H7 (cell line): ENCODE measurements at regions not wholly inside any gene's neighbourhood (a gene's known extent, or its start where the extent isn't known, plus 50 kb on each side); places are given as distances from the start of the nearest gene placed in this dataset.
"Not testable (repeated sequence)": the region's sequence is repeated elsewhere in the genome, so short reads cannot be mapped to it uniquely, and the experiment has no call there.

Source experiments
- DNase-seq: peaks from one replicate; pipeline ENCODE4 v3.0.0; 2012
- H3K27me3 ChIP-seq: 2 replicates; pipeline ENCODE4 v1.6.0; 2011; ENCODE audit warnings: mild to moderate bottlenecking, low read length; ENCODE audit not compliant: control insufficient read depth, insufficient read depth
- H3K36me3 ChIP-seq: replicated peaks from 2 replicates; pipeline ENCODE4 v1.5.1; 2011; ENCODE audit warnings: low read length; ENCODE audit not compliant: control insufficient read depth, insufficient read depth
- H3K4me3 ChIP-seq: 2 replicates; pipeline ENCODE4 v1.5.1; 2011; ENCODE audit warnings: low read depth, mild to moderate bottlenecking, control low read depth, low read length, moderate library complexity; ENCODE audit not compliant: insufficient read depth

DNA sequence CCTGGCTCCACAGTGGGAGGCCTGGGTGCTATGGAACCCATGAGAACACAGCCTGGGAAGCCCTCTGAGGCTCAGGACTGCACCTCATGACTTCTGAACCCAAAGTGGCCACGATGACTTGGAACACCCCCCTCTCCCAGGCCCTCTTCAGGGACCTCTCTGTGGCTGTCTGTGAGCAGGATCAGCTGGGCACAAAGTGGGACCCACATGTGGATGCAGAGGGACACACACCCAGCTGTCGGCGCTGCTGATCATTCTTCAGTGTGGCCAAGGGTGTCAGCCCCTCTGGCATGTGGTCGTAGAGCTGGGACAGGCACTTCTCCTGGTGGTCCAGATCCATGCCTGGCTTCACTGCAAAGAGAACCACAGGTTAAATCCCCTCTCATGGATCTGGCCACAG is 293.2 kb downstream of the GOLGA6L6 start:
- H3K36me3 ChIP-seq, H3K27me3 ChIP-seq, H3K4me3 ChIP-seq, DNase-seq: not testable (repeated sequence)

DNA sequence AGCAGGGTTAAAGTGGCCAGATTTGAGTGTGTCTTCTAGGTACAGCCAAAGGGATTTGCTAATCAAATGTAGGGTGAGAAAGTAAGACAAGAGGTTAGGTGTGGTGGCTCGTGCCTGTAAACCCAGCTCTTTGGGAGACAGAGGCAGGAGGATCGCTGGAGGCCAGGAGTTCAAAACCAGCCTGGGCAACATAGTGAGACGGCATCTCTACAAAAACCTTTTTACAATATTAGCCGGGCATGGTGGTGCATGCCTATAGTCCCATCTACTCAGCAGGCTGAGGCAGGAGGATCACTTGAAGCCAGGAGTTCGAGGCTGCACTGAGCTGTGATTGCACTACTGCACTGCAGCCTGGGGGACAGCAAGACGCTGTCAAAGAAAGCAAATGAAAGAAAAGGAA is 294.5 kb downstream of the GOLGA6L6 start:
- not testable (repeated sequence) for H3K36me3 ChIP-seq, H3K27me3 ChIP-seq, DNase-seq, H3K4me3 ChIP-seq

DNA sequence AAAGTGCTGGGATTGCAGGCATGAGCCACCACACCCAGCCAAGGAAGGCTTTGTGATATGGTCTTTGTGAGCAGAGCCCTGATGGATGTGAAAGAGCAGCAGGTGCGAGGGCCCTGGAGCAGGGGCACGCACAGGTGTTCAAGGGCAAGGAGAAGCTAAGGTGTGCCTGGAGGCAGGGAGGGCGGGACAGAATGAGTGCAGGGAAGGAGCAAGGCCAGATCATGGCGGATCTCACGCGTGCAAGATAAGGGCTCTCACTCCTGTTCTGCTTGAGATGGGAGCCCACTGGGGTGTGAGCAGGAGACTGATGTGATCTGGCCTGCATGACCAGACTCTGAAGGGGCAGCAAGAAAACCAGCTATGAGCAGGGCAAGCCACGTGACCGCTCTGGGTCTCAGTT is 295.0 kb downstream of the GOLGA6L6 start:
- not testable (repeated sequence) for H3K36me3 ChIP-seq, H3K4me3 ChIP-seq, H3K27me3 ChIP-seq, DNase-seq

DNA sequence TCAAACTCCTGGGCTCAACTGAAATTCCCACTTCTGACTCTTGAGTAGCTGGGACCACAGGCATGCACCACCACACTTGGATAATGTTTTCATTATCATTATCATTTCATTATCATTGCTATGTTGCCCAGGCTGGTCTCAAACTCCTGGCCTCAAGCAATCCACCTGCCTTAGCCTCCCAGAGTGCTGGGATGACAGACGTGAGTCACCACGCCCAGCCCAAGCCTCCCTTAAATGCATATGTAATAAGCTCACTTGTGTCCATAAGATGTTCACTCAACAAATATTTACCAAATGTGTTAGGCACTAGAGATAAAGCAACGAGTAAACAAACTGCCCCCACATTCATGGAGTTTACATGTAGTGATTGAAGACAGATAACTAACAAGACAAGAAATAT is 295.7 kb downstream of the GOLGA6L6 start:
- not testable (repeated sequence) for H3K36me3 ChIP-seq, H3K4me3 ChIP-seq, DNase-seq, H3K27me3 ChIP-seq

DNA sequence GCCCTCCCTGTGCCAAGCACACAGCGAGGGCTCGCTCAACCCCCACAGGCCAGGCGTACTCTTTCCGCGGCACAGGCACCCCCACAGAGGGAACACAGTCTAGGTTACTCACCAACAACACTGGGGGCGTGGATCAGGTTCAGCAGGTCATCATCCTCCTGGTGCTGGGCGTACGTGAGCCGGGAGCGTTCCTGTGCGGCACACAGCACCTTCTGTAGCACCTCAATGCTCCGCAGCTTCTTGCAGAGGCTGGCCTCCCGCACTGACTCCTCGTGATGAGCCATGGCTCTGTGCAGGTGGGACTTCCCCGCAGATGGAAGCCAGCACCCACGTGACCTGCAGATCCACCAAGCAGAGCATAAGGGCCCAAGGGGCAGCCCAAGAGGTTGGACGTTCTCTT is 296.8 kb downstream of the GOLGA6L6 start:
- not testable (repeated sequence) for H3K4me3 ChIP-seq, H3K36me3 ChIP-seq, H3K27me3 ChIP-seq, DNase-seq

DNA sequence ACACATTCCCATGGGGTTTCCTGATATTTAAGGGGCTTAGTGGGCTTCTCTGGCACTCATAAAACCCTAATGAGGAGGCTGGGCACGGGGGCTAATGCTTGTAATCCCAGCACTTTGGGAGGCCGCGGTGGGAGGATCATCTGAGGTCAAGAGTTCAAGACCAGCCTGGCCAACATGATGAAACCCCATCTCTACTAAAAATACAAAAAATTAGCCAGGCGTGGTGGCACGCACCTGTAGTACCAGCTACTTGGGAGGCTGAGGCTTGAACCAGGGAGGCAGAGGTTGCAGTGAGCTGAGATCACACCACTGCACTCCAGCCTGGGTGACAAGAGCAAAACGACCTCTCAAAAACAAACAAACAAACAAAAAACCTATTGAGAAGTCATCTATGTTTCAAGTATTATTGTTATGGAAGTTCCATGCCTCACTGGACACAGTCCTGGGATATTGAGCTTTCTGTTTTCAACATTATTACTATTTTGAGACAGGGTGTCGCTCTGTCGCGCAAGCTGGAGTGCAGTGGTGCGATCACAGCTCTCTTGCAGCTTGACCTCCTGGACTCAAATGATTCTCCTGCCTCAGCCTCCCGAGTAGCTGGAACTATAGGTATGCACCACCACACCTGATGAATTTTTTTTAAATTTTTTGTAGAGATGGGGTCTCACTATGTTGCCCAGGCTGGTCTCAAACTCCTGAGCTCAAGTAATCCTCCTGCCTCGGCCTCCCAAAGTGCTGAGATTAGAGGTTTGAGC is 297.9 kb downstream of the GOLGA6L6 start:
- H3K27me3 ChIP-seq, H3K4me3 ChIP-seq, H3K36me3 ChIP-seq, DNase-seq: not testable (repeated sequence)

DNA sequence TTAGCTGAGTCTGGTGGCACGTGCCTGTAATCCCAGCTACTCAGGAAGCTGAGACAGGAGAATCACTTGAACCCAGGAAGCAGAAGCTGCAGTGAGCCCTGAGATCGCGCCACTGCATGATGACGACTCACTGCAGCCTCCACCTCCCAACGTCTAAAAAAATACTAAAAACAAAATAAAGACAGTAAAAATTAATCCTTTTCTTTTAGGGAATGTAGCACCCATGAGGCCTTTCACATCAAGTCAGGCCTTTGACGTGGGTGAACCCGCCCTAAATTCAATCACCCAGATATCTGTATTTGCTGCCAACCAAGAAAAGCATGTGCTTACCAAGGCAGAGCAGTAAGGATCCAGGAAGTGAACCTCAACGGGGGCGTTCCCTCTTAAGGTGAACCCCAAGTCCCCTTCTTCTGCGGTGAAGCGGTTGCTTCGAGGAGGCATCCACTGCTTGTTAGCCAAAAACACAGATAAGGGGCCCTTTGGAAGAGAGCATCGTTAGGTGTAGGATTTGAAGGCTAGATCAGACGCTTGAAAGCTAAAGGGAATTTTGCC is 301.2 kb downstream of the GOLGA6L6 start:
- not testable (repeated sequence) for H3K4me3 ChIP-seq, H3K36me3 ChIP-seq, DNase-seq, H3K27me3 ChIP-seq

DNA sequence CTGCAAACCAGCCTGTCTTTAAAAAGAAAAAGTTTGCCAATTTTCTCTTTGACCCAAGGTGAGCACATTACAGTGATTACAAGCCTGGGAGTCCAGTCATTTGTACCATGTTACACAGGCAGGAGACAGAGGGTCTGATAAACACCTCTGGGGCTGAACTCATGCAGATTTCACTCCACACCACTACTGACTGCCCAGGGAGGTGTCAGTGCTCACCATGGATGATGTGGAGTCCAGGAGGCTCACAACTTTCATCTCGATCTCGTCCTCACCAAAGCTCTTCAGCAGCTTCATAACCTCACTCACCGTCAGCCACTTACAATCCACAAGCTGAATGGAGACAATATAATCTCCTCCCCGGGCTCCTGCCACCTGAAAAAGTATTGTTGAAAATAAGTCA is 302.4 kb downstream of the GOLGA6L6 start:
- H3K4me3 ChIP-seq, DNase-seq, H3K27me3 ChIP-seq, H3K36me3 ChIP-seq: not testable (repeated sequence)

DNA sequence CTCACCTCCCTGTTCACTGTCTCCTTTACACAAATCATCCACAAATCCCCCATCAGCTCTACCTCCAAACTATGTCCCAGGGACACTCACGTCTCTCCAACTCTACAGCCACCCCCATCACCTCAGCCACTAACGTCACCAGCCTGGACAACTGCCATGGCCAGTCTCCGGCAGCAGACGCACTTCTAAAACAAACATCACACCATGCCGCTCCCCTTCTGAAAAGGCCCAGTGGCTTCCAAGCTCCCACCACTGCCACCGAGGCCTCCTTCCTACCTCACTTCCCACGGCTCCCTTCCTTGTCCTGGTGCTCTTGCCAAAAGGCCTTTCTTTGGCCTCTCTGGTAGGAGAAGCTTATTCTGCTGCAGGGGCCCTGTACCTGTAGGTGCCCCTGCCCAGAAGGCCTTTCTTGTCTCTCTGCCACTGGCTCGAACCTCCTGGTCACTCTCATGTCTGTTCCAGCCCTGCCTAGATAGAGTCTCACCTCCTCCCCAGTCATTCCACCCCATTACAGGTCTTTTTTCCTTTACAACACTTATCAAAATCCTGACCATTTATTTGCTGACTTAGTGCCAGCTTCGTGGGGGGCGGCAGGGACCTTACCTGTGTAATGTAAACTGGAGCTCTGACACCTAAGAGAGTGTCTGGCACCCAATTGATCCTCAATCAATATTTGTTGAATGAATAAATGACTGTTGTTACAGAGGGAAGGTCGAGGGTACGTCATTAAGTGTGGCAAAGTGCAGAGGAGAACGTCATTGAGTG is 304.2 kb downstream of the GOLGA6L6 start:
- not testable (repeated sequence) for H3K36me3 ChIP-seq, H3K4me3 ChIP-seq, H3K27me3 ChIP-seq, DNase-seq

DNA sequence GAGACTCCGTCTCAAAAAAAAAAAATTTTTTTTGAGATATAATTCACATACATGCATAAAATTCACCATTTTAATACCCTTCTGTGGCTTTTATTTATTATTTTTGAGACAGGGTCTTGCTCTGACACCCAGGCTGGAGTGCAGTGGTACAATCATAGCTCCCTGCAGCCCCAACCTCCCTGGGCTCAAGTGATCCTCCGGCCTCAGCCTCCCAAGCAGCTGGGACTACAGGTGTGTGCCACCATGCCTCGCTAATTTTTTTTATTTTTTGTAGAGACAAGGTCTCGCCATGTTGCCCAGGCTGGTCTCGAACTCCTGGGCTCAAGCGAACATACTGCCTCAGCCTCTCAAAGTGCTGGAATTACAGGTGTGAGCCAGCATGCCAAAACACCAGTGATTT is 305.9 kb downstream of the GOLGA6L6 start:
- not testable (repeated sequence) for DNase-seq, H3K36me3 ChIP-seq, H3K4me3 ChIP-seq, H3K27me3 ChIP-seq

DNA sequence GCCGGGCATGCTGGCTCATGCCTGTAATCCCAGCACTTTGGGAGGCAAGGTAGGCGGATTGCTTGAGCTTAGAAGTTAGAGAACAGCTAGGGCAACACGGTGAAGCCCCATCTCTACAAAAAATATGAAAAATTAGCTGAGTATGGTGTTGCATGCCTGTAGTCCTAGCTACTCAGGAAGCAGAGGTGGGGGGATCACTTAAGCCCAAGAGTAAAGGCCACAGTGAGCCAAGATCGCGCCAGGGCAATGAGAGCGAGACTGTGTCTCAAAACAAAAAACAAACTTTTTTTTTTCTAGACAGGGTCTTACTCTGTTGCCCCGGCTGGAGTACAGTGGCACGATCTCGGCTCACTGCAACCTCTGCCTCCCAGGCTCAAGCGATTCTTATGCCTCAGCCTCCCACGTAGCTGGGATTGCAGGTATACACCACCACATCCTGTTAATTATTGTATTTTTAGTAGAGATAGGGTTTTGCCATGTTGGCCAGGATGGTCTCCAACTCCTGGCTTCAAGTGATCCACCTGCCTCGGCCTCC is 307.5 kb downstream of the GOLGA6L6 start:
- not testable (repeated sequence) for H3K36me3 ChIP-seq, H3K27me3 ChIP-seq, DNase-seq, H3K4me3 ChIP-seq

DNA sequence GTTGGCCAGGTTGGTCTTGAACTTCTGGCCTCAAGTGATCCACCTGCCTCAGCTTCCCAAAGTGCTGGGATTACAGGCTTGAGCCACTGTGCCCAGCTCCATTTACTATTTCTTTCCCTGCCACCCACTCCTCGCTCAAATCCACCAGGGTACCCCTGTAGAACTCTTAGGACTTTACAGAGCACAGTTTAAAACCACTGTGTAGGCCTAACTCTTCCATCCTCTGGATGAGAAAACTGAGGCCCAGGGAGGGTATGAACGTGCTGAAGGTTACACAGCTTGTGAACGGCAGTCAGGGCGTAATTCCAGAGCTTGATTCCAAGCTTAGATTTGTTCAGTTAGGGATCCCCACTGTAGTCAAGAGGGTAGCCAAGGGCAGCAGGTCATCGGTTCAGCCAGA is 309.1 kb downstream of the GOLGA6L6 start:
- H3K4me3 ChIP-seq, H3K36me3 ChIP-seq, H3K27me3 ChIP-seq, DNase-seq: not testable (repeated sequence)

DNA sequence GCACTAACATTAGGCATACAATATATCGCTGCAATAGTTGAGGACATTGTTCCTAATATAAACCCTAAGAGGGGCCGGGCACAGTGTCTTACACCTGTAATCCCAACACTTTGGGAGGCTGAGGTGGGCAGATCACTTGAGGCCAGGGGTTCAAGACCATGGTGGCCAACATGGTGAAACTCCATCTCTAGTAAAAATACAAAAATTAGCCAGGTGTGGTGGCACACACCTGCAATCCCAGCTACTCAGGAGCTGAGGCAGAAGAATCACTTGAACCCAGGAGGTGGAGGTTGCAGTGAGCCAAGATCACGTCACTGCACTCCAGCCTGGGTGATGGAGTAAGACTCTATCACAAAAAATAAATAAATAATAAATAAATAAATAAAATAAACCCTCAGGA is 310.9 kb downstream of the GOLGA6L6 start:
- not testable (repeated sequence) for H3K27me3 ChIP-seq, DNase-seq, H3K36me3 ChIP-seq, H3K4me3 ChIP-seq

DNA sequence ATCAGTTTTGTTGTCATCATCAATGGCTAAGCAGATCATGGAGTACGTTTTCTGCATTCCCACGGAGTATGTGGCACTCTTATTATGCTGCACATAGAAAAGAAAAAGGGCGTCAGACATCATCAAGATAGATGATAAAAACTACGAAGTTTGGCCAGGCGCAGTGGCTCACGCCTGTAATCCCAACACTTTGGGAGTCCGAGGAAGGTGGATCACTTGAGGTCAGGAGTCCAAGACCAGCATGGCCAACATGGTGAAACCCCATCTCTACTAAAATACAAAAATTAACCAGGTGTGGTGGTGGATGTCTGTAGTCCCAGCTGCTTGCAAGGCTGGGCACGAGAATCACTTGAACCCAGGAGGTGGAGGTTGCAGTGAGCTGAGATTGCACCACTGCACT is 312.8 kb downstream of the GOLGA6L6 start:
- DNase-seq, H3K4me3 ChIP-seq, H3K36me3 ChIP-seq, H3K27me3 ChIP-seq: not testable (repeated sequence)
